Left cardiac atrium (tissue), 4 donors: ENCODE measurements at regions not wholly inside any gene's neighbourhood (a gene's known extent, or its start where the extent isn't known, plus 50 kb on each side); places are given as distances from the start of the nearest gene placed in this dataset.
A peak's percentile ranks its signal among the peaks of the same experiment; 100 is the strongest.

Source experiments
- ATAC-seq, 2 donors: fragments of 200-7000 bp; cut with Tn5 transposase; one replicate each; pipeline ENCODE4 v1.9.1; 2020; ENCODE audit warnings: mild to moderate bottlenecking in 2 of 2, moderate library complexity in 2 of 2
- DNase-seq: peaks from one replicate; pipeline ENCODE4 v3.0.0-alpha.2; 2020
- intact Hi-C, 2 donors: fragments of 100-400 bp; cut with DNase I; formaldehyde crosslinking; loops; one replicate each; pipeline versions ENCODE4 v1.14.1 to v1.15.1; 2022 to 2023
- donor health status: DM: no; HTN: yes; CAD: no.
- donor health status: DM: no; HTN: yes; CAD: no; lungs with severe emphysema.
- donor health status: DM: yes; HTN: yes; CAD: no.
- donor health status: Dilated cardiomyopathy.

DNA sequence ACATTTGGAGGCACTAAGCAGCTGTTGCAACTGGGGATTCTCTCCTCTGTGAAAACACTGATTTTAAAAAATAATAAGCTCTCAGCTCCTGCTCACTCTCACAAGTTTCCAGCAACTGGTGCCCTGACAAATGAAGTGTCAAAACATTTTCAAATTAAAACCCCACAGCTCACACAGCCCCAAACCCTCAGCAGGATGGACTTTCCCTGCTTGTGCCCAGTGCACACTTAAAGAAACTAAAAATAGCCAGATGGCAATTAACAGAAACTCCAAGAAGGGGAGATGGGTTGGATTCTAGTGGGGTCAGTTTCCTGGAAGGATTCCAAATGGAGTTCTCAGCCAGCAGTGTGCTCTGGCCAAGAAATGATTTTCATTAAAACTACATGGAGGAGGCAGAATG lies 163.0 kb upstream of the PUM3 start:
- ATAC-seq (peak in 1 of 2 donors; percentile 53), DNase-seq (no peak)
- intact Hi-C loops = no loop called here

DNA sequence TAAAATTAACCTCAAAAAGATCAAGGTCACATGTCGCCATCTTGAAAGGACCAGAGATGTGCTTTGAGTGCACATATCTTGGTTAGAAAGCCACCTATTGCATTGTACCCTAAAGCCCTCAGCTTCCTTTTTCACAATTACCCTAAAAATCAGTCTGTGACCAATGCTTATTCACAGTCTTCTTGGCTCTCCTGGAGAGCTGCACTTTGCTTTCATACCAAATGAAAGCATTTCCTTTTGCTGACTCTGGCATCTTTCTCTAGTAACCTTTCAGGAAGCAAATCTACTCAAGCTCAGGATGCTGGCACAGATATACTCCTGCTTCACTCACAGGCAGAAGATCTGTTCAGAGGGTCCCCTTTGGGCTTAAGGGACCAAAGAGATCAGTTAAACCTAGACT lies 160.7 kb upstream of the PUM3 start:
- intact Hi-C loops = no loop called here
- DNase-seq (no peak), ATAC-seq (no peak)

DNA sequence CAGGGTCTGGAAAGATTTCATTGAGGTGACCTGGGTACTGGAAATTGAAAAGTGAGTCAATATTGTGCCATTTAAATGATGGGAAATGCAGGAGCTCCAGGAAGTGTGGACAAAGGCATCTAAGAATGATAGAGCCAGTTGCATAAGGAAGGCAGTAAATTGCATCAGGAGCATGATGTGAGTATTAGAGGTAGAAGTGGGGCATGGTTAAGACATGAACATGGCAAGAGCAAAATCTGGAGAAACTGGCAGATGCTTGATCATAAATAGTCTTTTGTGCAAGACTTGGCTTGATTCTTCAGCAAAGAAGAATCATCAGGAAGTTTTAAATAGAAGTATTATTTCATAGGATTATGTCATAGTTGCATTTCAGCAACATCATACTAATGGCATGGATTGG lies 157.4 kb upstream of the PUM3 start:
- no peak for DNase-seq
- intact Hi-C loops = no loop called here
- no peak for ATAC-seq

DNA sequence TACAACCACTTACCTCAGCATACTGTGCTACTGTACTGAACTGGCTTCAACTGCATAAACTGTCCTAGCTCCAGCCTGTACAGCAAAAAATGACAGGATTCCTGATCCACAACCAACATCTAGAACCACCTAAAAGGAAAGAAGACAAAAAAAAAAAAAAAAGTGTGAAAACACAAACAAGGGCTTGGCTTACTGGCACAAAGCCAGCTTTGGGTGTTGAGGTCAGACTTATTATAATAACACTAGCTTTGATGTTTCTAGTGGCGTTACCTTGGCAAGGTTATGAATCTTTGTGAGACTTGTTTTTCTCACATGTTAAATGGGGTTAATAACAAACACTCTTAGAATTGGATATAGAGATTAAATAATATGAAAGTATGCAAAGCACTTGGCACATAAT lies 148.5 kb upstream of the PUM3 start:
- ATAC-seq = no peak
- DNase-seq = no peak
- intact Hi-C loops = no loop called here

DNA sequence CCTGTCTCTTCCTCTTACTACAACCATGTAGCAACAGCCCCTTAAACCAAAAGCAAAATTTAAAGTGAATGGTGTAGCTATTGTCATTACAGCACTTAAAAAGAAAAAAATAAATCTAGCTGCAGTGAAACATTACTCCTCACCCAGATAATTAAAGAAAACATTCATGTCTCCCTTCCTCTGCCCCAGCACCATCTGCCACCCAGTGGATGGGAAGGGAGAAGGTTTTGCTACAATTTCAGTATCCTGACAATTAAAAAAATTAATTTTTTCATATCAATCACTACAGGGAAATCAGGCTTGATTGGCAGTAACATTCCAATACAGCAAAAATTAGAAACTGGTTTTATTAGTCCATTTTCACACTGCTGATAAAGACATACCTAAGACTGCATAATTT lies 147.4 kb upstream of the PUM3 start:
- no peak for DNase-seq
- intact Hi-C loops = no loop called here

DNA sequence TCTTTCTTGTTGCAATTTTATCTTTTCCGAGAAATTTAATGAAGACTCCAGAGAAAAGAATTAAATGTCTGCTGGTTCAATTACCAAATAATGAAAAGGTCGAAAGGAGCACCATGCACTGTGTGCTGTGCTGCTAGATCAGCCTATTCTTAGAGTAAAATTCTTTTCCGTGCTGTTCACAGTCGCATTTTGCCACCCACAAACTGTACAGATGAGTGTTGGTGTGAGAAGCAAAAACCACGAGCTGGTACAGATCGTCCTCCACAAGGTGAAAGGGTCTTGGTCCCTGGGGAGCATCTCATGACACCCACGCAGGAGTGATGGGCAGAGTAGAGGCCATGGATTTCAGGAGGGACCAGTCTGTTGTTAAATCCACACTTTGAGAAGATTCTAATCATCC lies 143.8 kb upstream of the PUM3 start:
- ATAC-seq = no peak
- intact Hi-C loops = no loop called here

More for the DNA sequence above, 147.4 kb upstream of the PUM3 start:
- no peak for ATAC-seq

DNA sequence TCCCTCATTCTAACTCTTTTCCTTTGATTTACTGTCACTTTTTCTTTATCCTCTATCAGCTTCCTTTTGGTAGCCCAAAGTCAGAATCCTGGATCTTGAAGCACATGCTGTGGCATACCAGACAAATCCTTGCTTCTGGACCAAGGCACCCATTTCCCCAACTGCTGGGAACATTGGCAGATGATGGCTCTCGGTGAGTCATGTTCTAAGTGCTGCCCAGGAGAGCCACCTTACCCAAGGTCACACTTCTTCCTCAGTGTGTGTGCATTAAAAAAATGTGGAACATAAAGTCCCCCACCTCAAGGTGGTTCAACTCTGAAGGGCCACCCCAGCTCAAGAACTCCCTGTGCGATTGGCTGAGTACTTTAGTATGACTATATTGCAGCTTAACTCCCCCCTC lies 141.4 kb upstream of the PUM3 start:
- intact Hi-C loops = no loop called here
- ATAC-seq = no peak
- no peak for DNase-seq

More for the DNA sequence above, 143.8 kb upstream of the PUM3 start:
- DNase-seq = no peak

DNA sequence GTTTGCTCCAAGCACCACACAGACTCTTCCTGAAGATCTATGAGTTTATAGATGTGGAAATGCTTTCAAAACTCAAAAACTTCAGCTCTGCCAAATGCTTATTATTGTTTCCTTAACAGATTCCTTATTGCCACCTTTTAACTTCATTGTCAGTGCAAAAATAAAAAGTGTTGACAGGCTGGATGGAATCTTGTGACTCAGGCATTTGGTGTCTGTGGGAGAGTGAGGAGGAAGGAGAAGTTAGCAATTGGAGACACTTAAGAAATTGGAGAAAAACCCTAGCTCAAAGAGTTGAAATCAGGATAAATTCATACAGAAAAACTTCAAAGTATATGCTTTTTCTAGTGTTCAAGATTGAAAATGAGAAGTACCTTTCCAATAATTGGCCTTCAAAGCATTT lies 140.6 kb upstream of the PUM3 start:
- no peak for ATAC-seq
- no peak for DNase-seq
- intact Hi-C loops = no loop called here

DNA sequence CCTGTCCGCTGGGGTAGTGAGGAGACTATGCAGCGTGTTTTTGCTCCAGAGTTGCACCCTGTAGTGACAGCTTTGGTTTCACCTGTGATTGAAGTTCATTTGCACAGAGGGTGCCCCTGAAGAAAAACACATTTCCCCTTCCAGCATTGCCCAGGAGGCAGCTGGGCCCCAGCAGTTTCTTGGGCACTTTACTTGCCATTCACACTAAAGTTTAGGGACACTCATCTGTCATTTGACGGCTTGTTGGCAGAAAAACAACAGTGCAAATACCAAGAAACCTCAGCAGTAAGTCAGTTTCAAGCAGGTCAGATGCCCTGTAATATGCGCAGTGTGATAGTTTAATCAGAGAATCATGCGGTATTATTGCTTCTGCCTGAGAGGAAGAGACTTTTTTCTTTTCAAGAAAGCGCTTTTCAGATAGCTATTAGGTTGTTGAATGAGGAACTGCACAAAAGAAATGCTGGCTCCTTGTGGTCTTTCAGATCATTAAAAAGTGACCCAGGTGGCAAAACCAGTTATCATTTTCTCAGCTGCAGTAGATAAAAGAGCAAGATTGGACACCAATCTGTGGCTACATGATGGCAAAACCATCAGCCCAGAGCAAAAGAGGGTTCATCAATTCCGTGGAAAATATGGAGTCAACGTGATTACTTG lies 136.2 kb upstream of the PUM3 start:
- DNase-seq (no peak), ATAC-seq (no peak)
- intact Hi-C loops = no loop called here

DNA sequence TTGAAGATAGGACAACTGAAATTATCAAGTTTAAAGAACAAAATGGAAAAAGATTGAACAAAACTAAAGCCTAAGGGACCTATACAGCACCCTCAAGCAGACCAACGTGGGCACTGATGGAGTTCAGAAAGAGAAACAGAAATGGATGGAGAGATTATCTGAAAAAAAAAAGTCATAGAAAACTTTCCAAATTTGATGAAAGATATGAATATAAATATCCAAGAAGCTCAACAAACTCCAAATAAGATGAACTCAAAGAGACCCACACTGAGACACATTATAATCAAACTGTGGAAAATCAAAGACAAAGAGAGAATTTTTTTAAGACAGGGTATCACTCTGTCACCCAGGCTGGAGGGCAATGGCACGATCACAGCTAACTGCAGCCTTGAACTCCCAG lies 128.6 kb upstream of the PUM3 start:
- DNase-seq (no peak), ATAC-seq (no peak)
- intact Hi-C loops = no loop called here

DNA sequence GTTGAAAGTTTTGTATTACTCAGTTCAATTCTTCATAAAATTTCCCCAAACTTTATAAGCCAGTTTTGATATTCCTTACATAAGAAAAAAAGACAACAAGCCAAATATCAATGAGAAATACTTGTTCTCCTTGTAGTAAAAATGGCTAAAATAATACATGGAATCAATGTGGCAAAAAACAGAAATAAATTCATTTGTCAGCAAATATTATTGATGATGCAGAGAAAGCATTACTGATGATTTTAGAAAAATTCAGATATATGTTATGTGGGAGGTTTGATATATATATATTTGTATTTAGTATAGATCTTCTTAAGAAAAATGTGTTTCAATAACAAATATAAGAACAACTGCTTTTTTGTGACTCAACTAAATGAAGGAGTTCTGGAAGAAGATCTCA lies 127.0 kb upstream of the PUM3 start:
- DNase-seq (no peak), ATAC-seq (no peak)
- intact Hi-C loops = no loop called here

DNA sequence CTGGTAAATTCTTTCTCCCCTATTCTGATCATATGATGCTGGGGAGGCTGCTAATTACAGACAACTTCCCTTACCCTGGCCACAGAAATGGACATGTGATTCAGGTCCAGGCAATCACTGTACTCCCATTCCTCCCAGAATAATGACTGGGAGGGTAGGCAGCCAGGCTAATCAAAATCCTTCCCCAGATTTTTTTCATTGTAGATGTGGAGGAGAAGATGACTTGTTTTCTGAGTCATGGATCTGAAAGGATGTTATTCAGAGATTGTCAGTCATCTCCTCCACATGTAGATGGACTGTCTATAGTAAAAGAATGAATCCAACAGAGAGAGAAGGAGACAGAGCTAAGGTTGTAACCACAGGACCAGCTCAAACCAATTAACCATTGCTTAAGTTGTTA lies 123.9 kb upstream of the PUM3 start:
- intact Hi-C loops = no loop called here
- ATAC-seq = peak in 1 of 2 donors; percentile 65
- DNase-seq = no peak

DNA sequence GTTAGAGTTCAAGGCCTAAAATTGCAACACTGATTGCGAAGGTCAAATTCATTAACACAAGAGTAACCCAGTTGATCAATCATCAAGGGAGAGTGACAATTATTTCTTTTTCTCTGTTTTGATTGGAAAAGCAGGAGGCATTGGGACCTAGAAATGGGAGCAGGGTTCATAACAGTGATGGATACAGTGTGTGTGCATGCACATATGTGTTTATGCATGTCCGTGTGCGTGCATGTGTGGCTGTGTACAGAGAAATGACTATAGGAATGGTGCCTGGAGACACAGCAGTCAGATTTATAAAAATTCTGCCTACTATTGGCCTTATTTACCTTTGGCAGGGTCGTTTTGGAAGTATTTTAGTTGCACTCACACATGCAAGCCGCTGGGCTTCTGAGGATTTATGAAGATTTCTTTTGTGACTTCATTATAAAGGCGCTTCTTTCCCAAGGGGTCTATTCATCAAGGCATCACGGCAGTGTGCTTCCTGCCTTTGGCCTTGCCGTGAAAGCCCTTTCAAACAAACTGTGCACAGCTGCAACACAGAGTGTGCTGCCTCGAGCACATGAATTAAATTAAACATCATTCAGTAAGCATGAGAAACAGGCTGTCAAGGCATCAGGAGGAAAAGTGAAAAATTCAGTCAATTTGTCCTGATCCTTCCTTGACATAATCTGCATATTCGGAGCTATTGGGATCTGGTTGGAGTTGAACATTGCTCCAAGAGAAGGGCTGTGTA lies 122.8 kb upstream of the PUM3 start:
- DNase-seq = no peak
- no peak for ATAC-seq
- intact Hi-C loops = no loop called here

DNA sequence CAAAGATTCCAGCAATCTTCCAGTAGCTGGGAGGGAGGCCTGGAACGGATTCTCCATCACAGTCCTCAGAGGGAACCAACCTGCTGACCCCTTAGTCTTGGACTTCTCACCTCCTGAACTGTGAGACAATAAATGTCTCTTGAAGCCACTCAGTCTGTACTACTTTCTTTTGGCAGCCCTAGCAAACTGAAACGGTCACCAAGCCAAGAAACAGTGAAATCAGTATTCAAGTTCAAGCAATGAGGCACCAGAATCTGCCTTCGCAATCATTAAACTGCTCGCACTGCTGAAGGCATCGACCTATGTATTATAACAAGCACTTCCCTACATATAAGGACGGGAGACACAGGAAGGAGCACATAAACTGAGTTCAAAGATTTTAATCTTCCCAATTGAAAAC lies 120.6 kb upstream of the PUM3 start:
- ATAC-seq = no peak
- intact Hi-C loops = no loop called here
- DNase-seq = no peak

DNA sequence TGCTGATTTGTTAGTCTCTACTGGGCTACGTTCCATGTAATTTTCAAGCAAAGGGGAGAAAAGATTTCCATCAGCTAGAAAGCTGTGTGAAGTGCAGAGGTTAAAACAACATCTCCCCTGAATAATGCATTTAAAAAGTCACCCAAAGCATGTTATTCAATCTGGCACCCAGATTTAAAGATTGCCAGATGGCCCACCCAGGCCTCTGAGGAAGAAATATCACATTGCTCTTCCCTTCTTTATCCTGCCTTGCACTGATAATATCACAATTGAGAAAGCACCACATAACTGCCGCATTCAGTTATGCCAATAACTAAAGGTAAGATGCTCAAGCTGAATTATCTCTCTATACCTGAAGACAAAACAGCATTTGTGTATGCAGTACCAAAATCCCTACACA lies 119.4 kb upstream of the PUM3 start:
- intact Hi-C loops = no loop called here
- ATAC-seq = no peak
- DNase-seq = no peak

DNA sequence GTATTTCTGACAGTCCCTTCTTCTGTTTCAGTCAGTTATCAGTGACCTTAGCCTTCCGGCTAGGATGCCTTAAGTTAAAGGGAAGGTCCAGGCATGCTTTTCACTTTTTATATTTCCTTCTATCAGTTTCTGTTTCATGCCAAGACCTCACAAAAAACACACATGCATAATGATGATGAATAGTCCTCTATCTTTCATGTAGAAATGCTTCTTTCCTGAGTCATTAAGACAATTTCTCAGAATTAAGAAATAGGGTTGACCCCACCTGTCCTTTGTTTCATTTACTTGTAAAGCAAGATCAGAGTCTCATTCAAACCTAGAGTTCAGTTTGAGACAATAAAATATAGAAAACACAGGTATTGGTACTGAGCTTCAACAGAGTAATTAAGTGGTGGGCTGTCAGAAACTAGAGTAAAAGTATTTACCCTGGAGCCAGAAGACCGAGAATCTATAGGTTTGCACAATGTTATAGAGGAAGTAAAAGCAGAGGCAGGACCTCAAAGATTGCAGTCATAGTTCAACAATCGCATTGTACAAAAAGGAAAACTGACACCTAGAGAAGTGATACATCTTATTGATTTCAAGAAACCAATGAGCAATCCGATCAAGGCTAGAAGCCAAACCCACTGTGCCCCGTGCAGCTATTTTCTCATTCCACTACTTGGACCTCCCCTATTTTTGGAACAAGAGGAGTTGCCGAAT lies 118.7 kb upstream of the PUM3 start:
- DNase-seq (no peak), ATAC-seq (peak in 1 of 2 donors; percentile 39)
- intact Hi-C loops = no loop called here

DNA sequence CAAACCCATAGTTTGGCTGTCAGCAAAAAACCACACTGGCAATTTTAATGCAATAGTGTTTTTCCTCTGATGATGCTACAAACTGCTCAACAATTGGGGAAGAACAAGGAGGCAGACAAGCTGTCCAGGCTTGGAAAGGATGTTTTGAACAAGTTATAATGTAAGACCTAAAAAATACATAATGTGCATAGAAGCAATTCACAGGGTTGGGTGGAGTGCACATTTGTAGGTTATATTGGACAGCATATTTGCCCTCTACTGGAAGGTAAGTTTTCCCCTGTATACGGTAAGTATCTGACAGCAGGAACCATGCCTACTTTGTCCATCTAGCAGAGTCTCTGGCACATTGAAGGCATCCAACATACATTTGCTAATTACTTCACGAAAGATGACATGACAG lies 114.3 kb upstream of the PUM3 start:
- intact Hi-C loops = no loop called here
- no peak for DNase-seq

DNA sequence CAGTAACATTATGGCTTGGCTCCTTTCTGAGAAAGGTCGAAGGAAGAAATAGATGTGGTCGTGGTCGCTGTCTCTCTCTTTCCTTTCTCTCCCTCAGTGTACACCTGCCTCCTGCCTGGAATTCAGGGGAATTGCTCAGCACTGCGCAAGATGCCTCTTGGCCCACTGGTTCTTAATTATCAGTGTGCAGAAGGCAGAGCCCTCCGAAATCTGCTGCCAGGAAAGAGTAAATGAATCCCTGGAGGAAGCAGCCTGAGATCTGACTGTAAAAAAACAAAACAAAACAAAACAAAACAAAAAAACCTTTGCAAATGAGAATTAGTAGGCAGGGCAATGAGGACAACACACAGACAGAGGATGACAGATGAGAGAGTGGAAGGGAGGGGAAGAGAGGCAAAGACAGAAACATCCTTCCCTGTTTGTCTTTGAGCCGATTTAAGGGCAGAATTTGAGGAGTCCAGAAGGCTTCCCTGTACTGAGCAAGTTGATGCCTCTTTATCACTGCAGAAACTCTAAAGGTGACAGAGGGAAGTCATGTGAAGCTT lies 113.8 kb upstream of the PUM3 start:
- ATAC-seq (no peak), DNase-seq (no peak)
- intact Hi-C loops = no loop called here

More for the DNA sequence above, 114.3 kb upstream of the PUM3 start:
- ATAC-seq = no peak

DNA sequence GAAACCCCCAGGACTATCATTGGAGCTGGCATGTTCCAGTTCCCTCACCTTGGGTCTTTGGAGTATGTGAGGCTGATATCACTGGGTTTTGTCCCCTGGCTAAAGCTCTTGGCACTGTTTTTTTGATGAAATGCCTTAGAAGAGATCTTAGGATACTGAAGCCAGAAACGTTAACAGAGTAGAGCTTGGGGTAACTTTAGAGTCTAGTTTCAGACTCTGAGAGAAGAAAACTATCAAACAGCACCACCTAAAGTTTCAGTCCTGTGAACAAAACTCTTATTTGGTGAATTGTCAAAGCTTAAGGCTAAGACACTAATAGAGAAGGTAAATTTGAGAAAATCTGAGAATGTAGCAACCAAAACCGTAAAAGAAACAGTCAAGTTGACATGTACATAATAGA lies 111.7 kb upstream of the PUM3 start:
- ATAC-seq (no peak), DNase-seq (no peak)
- intact Hi-C loops = no loop called here

DNA sequence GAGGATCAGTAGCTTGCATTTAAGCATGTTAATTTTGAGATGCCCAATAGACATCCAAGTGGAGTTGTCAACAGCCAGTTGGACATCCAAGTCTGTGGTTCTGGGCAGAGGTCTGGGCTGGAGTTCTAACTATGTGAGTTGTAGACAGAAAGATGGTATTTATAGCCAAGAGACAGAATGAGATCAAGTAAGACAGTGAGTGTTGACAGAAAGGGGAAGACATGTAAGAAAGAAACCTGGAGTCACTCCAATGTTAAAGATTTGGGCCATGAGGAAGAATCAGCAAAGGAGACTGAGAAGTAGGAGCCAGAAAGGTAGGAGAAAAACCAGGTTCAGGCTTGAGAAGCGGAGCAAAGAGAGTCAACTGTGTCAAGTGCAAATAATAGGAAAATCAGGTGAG lies 95.5 kb upstream of the PUM3 start:
- DNase-seq (no peak), ATAC-seq (peak in 1 of 2 donors; percentile 78)
- intact Hi-C loops = no loop called here
